GM13977 (cell line): ENCODE measurements at regions not wholly inside any gene's neighbourhood (a gene's known extent, or its start where the extent isn't known, plus 50 kb on each side); places are given as distances from the start of the nearest gene placed in this dataset.

Experiments used
- DNase-seq: peaks from one replicate; pipeline ENCODE4 v3.0.0; 2012; ENCODE audit warnings: low spot score
- in situ Hi-C: fragments of 300-500 bp; cut with MboI; formaldehyde crosslinking; loops from one replicate; pipeline ENCODE4 v1.12.0; 2022; ENCODE audit warnings: low sequenced_read_pairs, low pct_unique_long_range_greater_than_20kb, mixed read lengths, inconsistent platforms; ENCODE audit not compliant: unreplicated experiment
- TF ChIP-seq, protein P1 (sequence below): IDR thresholded peaks from 2 replicates; pipeline ENCODE4 v1.5.1; 2012; ENCODE audit warnings: mild to moderate bottlenecking, control low read depth; ENCODE audit not compliant: insufficient read depth; ENCODE audit errors: extremely low read depth, missing control alignments

DNA sequence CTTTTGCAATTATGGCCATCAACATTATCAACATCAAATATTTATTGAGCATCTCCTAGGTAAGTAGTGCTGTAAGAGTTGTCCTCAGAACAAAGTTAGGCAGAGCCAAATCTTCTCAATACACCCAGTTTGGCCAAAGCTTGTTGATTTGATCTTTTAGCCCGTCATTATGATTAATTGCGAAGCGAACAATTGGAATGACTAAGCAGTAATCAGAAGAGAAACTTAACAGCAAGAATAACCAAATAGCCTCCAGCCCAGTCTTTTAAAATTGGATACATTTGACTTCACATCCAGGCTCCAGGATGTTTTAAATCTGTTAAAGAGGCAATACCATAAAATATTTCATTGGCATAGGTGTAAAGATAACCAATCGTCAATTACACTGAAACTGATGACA, 1156.0 kb downstream of the OLFM4 start:
- TF ChIP-seq, protein P1, sequence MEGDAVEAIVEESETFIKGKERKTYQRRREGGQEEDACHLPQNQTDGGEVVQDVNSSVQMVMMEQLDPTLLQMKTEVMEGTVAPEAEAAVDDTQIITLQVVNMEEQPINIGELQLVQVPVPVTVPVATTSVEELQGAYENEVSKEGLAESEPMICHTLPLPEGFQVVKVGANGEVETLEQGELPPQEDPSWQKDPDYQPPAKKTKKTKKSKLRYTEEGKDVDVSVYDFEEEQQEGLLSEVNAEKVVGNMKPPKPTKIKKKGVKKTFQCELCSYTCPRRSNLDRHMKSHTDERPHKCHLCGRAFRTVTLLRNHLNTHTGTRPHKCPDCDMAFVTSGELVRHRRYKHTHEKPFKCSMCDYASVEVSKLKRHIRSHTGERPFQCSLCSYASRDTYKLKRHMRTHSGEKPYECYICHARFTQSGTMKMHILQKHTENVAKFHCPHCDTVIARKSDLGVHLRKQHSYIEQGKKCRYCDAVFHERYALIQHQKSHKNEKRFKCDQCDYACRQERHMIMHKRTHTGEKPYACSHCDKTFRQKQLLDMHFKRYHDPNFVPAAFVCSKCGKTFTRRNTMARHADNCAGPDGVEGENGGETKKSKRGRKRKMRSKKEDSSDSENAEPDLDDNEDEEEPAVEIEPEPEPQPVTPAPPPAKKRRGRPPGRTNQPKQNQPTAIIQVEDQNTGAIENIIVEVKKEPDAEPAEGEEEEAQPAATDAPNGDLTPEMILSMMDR = no peak
- DNase-seq = no peak
- in situ Hi-C loops = no loop called here

DNA sequence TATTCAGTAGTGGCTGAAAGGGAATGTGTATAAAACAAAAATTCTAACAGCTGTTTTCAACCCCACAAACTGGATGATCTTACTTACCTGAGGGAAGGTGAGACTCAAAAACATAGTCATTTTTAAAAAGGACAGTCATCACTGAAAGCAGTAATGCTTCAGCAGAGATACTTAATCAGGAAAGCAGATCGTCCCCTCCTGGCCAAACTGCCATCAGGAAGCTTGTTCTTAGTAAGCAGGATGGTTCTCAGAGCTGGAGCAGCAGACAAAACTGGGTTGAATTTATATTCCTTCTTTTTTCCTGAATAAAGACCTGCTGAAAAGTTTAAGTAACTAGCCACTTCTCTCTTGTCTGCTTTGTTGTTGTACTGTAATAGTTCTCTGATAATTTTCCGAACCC, 1156.5 kb downstream of the OLFM4 start:
- in situ Hi-C loops = no loop called here

DNA sequence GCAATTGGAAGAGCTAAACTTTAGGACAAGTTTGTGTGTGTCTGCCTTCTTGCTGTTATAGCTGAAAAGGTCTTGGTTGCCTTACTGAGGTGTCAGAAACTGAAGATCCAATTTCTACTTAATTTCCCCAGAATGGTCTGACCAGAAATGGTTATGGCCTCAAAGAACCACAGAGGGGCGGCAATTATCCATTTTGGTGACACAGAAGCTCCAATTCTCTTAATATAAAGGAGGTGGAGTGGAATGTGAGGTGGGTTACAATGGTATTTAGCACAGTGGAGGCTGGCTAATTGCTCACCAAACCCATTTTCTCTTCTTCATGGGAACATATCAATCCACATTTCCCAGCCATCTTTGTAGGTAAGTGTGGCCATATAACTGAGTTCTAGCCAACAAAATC, 1157.2 kb downstream of the OLFM4 start:
- in situ Hi-C loops = no loop called here
- TF ChIP-seq, protein P1 = no peak
- DNase-seq = no peak

More for the DNA sequence above, 1156.5 kb downstream of the OLFM4 start:
- TF ChIP-seq, protein P1 = no peak
- no peak for DNase-seq

DNA sequence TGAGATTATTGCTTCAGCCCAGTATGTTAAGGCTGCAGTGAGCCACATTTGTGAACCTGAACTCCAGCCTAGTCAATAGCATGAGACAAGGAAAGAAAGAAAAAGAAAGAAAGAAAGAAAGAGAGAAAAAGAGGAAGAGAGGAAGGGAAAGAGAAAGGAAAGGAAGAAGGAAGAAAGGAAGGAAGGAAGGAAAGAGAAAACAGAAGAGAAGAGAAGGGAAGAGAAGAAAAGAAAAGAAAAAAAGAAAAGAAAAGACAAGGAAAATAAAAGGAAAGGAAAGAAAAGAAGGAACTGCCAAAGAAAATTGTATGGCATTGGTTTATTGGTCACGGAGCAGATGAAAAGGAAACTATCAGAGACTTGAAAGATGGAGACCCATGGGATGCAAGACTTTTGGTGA, 1158.8 kb downstream of the OLFM4 start:
- DNase-seq = no peak
- TF ChIP-seq, protein P1 = no peak
- in situ Hi-C loops = no loop called here

DNA sequence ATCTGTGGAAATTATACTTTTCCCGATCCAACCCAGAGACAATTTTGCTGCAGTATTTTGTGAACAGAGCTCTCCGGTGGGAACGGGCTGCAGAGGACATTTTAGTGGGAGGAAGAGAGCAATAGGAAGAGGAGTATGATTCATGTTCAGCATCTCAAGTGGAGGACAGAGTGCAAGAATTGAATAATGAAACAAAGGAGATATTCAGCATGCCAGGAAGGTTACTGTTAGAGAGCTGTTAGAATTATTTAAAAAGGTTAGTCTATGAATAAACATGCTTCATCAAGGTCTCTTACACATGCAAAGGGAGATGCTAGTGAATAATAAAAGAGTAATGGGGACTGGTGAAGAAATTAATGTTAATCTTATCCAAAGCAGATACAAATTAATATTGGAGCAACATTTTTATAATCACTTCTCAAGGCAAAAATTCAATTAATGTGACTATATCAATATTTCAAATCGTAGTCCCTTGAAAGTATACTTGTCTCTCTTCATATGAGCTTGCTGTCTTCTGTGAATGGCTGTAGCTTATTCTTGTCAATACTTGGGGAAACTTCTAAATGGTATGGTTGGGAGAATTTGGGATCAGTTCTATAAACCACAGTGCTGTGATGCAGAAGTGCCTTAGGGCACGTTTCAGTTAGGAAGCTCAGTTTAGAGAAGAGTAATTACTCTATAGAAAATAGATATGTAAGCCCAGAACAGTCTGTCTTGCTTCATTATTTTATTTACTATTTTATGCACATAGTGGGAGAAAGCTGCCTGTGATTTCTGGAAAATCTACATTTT, 1165.8 kb downstream of the OLFM4 start:
- no peak for DNase-seq
- TF ChIP-seq, protein P1 = no peak
- in situ Hi-C loops = no loop called here

DNA sequence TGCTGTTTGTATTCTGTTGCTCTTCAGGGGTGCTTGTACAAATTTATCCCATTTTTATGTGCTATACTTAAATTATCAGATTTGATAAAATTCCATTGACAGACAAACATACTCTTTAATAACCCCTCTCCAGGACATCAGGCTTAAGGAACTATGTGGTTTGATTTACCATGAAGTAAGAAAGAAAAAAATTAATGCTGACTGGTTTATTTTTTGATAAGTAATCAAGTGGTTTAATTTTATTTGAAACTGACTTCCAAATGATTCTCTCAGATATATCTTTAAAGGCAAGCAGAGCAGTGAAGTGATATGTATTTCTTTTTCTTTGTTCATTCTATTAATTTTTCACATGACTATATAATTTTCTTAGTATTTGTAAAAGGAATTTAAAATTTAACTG, 1168.1 kb downstream of the OLFM4 start:
- TF ChIP-seq, protein P1 = no peak
- in situ Hi-C loops = no loop called here
- no peak for DNase-seq
